HG03159 (cell line): ENCODE measurements at regions not wholly inside any gene's neighbourhood (a gene's known extent, or its start where the extent isn't known, plus 50 kb on each side); places are given as distances from the start of the nearest gene placed in this dataset.
A peak's percentile ranks its signal among the peaks of the same experiment; 100 is the strongest.
"Not testable (repeated sequence)": the region's sequence is repeated elsewhere in the genome, so short reads cannot be mapped to it uniquely, and the experiment has no call there.

Experiments
- ATAC-seq: cut with Tn5 transposase; IDR thresholded peaks from one replicate; pipeline ENCODE4 v1.9.1; 2021; ENCODE audit warnings: mild to moderate bottlenecking, moderate library complexity; ENCODE audit not compliant: unreplicated experiment

DNA sequence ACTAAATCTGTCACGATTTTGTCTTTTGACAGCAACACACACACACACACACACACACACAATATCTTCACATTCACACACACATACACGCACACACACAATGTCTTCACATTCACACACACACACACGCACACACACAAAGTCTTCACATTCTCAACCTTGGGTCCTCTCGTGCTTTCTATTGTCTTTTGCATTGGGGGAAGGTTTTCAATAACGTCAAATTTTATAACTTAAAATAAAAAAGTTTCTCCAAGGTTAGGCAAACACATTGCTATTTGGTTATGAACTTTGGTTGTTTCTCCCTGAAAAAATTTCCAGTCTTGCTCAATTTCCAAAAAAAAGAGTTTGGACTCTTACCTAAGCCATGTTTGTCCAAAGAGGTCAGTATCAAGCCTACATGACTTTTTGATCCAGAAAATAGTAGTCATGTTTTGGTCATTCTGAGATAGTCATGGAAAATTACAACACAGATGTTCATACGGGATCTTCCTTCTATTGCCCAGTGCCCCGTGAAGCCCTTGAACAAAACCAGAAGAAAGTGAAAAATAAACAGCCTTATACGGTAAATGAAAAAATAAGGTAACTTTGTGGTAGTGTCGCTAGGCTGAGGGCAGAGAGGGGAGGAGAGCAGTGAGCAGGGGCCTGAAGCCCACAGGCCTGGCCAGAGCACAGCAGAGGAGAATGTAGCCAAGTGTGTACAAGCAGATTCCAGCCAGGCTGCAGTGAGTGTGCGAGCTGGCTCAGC lies 542.8 kb upstream of the ID2 start:
- ATAC-seq, result no peak

DNA sequence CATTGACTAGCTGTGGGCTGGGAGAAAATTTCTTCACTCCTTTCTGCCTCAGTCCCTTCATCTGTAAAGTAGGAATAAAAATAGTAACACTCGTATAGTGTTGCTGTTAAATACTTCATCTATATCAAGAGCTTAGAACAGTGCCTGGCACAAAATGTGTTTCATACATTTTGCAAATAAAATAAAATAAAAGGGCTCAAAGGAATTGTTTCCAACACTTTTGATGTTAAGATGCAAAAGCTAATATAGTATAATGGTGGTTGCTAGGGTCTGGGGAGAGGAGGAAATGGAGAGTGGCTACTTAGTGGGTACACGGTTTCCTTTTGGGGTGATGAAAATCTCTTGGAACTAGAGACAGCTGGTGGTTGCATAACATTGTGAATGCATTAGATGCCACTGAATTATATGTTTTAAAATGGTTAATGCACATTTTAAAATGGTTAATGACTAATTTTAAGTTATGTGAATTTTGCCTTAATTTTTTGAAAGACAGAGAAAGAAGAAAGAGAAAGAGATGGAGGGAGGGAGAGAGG lies 542.1 kb upstream of the ID2 start:
- ATAC-seq, result no peak

DNA sequence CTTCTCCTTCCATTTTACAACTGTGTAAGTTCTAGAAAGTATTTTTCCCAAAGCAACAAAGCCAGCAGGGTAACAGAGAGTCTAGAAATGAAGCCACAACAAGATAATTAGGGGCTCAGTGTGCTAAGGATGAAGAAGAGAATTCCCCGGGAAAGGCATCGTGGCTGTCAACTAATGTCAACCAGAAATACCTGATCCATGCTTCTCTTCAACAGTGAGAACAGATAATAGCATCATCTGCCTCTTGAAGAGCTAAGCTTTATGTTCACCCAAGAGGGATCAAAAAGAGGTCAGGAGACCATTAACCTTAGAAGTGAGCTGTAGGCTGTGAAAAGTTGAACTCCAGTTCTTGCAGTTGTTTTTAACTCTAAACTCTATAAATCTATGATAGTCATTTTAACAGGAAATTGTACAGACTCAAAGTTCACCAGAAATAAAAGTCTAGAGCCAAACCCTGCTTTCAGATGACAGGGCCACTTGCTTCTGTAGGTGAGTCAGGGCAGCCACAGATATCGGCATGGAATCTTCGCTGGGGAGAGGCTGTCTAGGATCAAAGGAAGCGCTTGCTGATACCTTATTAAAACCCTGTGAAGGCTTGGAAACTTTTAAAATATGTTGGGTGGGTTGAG lies 540.7 kb upstream of the ID2 start:
- ATAC-seq, result no peak

DNA sequence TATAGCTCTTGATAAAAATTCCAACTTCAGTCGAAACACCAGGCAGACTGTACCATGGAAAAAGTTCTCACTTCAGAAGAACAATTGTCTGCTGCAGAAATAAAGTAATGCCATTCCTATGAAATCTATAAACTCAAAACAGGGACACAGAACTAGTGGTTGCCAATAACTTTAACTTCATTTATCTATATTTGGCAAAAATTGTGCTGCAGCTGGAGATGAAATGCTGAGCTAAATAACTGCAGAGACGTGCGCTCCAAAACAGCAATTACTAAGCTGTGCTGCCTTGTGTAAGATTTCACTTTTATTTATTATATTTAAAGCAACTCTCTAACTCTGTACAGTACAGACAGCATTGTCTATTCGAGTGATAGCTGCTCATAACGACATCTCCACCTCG lies 540.1 kb upstream of the ID2 start:
- no peak for ATAC-seq

DNA sequence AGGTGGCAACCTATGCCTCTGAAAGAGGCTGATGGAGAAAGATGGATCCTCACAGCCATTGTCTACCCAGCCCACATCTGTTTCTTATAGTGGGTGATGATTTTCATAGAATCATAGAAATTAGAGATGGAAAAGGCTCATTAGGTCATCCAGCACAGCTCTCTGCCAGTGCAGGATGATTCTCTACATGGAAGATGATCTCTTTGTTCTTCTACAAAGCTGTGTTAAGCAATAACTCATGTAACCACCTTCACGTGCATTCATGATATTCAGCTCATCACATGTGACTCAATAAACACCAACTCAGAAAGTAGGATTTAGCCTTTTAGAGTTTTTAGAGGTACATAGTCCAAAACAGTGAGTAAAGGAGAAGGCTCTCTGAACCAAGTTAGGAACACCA lies 539.4 kb upstream of the ID2 start:
- no peak for ATAC-seq

DNA sequence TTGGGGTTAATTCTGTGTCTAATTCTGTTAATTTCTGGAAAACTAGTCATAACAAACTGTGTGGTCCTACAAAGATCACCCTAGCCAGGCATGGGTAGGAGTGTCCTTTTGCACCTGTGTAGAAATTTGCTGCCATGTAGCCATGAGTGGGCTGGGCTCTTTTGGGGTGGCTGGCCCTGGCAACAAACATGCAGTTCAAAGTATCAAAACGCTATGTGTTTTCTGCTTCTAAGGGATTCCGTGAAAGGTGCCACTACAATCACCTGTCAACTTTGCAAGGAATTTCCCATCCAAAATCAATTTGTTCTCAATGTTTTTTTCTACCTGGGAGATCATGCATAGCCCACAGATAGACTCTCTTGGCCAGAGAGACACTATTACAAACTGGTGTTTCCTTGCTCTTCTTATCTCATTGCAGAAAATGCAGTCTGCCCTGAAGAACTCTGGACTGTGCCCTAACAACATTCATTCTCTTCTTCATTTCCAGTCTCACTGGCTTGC lies 537.7 kb upstream of the ID2 start:
- ATAC-seq, result no peak

DNA sequence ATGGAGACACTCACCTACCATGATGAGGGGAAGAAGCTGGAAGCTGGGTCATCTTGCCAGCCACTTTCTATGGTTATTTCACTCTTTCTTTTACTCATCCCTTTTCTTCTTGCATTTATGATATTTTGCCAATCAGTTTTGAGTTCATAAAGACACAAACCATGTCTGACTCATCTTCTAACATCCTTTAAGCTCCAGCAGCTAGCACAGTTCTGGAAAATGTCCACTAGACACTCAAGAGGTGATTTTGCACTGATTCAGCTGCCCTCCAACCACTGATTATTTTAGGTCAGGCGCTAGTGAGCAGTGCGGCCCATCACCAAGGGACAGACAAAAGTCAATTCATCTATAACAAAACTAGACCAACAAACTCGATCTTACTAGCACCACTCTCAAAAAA lies 537.1 kb upstream of the ID2 start:
- ATAC-seq, result no peak

DNA sequence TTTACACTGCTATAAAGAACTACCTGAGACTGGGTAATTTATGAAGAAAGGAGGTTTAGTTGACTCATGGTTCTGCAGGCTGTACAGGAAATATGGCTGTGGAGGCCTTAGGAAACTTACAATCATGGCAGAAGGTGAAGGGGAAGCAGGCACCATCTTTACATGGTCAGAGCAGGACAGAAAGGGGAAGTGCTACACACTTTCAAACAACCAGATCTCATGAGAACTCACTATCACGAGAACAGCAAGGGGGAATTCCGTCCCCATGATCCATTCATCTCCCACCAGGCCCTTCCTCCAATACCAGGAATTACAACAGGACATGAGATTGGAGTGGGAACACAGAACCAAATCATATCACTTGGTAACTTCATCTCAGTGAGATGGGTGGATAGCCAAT lies 536.5 kb upstream of the ID2 start:
- not testable (repeated sequence) for ATAC-seq

DNA sequence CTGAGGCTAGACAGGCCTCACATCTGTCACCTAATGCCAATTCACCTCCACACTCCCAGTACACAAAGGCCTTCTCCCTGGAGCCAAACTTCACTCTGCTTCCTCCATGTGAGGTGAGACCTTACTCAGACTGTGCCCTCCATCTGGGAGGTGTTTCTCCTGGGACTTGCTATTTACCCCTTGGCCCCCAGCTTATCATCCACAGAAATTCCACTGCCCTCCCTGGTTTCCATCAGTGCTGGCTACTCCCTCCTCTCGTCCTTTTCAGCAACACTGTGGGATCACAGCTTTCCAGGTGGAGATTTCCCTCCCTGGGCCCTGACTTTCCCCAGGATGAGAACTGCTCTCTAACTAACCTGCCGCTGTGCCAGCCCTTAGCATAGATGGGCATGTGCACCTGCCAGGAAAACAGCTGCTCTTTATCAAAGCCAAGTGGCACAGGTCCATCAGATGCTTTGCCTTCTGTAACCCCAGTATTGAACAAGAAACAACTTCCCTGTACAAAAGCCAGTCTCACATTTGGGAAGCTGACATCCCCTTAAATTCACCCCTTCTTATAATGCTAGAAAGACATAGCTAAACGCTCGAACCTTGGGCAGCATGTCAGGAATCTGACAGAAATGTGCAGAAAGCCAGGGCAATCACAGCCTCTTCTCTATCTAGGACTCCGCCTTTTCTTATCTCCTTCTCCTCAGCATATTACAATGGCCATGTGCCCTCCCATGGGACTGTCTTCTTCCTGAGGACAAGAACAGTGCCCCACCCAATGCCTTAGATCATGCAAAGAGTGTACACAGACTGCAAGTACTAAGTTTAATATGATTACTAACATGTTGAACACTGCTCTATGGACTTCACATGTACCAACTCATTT lies 535.5 kb upstream of the ID2 start:
- ATAC-seq, result no peak

DNA sequence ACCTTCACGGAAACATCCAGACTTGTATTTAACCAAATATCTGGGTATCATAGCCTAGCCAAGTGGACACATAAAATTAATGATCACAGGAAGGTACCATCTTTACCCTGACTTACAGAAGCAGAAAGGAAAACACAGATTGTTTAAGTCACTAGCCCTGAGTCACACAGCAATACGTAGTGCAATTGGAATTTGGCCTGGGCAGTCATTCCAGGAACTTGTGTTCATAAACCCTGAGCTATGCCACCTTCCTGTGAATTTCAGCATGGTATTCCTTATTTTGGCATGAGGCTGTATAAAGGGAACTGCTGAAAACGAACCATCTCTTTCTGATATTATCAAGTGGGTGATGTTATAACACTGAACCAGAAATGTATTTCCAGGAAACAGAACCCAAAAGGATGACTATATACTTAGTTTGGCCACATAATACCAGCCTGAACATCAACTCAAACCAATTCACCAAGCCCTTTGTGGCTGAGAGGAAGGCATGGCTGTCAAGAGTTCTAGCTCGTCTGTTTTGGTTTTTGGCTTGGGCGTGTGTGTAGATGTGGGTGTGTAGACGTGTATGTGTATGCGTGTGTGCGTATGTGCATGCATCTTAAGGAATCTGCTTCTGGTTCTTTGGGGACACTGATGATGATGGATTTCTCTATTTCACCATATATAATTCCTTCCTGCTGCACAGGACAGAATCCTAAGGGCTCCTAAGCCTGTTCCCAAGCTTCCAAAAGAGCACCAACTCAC lies 533.4 kb upstream of the ID2 start:
- no peak for ATAC-seq

DNA sequence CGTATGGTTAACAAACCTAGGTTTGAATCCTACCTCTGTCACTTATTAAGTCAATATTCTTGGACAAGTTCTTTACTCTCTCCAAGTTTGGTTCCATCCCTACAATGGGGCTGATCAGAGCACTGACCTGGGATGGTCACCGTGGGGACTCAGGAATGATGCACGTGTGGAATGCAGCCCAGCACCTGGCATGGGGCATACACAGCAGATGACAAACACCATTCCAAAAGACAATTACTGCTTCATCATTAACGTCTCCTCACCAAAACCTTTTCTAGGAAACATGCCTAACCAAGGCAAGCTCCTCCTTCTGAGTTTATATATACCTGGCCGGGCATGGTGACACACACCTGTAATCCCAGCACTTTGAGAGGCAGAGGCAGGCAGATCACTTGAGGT lies 532.9 kb upstream of the ID2 start:
- ATAC-seq, result no peak

DNA sequence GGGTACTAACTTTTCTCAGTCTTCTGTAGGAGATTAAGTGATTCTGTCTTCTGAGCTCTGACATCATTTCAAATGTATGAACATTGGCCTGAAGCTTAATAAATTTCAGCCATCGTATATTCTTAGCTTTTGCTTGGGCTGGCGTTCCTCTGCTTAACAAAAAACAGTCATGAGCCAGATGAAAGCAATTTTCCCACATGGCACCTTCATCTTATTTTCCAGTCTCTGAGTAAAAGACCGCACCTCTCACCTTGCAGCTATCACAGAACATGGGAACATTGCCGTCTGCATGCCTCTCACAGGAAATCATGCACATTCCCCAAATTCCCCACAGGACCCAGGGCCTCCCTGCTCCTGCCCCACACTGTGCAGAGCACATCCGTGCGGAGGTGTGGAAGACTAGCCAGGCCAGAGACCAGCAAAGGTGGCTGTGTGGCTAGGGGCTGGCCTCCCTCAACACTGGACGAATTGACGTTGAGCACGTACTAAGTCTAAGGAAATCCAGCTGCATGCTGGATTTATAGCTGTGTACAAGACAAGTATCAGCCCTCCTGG lies 531.8 kb upstream of the ID2 start:
- ATAC-seq, result no peak

DNA sequence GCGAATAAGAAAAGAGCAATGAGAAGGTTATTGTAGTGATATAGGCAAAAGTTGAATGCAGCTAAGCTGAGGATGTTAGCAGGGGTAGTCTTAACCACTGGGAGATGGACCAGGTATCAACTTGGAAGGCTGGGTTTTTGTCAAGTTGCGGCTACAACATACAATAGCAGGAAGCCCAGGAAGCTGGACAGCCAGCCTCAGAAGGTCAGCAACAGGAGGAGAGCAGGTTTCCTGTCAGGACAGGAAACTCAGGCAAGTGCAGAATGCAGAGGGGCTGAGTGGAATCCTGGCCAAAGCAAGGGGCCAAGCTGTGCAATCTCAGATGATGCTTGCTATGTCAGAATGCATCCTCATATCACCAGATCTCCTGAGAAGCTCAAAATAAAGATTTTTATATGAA lies 530.0 kb upstream of the ID2 start:
- ATAC-seq, result no peak

DNA sequence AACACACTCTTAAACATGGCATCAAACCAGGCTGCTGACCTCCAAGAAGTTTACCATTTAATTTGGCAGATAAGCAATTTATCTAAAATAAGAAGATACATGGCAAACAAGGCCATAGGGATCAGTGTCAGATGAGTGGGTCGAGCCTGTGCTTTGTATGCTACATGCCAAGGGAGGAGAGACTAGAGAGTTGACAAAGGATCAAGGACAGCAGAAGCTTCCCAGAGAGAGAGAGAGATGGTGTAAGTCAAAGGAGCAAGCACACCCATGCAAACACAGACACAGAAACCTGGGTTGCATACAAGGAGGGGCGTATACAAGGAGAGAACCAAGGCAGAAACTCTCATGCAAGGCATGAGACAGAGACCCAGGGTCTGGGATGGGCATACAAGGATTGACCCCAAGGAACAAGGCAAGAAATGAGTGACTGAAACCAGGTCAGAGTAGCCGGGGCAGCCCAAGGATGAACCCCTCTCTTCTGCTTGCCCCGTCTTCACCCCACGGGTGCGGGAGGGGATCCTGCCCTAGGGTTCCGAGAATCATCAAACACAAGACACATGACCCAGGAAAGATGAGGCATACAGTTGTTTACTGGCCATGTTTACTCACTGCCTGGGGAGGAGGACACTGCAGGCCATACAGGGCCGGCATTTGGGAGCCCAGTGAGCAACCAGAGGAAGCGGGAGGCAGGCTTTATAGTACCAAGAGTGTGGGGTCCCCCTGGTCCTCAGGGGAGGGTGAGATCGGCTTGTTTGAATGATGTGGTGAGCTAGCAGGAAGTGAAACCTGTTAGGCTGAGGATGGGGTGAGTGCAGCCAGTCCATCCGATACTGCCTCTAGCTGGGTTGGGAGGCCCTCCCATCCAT lies 529.2 kb upstream of the ID2 start:
- peak; percentile 99 for ATAC-seq

DNA sequence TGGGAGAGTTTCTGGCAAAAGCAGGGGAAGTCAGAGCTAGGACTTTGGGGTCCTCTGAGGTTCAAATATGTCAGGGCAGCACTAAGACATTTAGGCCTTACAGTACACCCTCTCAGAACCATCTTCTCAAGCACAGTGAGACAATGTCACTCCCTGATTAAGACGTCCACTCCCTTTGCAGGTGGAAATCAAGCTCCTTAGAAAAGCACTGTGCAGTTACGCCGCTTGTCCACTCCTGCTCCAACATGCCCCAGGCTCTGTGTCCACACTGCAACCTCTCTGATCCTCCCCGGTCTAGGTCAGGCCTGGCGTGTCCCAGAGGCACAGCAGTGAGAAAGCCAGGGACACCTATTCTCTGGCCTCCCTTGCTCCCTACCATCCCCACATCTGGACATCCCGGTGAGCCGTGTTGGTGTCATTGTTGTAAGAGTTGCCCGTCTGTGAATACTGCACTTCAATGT lies 528.6 kb upstream of the ID2 start:
- ATAC-seq, result peak; percentile 22

DNA sequence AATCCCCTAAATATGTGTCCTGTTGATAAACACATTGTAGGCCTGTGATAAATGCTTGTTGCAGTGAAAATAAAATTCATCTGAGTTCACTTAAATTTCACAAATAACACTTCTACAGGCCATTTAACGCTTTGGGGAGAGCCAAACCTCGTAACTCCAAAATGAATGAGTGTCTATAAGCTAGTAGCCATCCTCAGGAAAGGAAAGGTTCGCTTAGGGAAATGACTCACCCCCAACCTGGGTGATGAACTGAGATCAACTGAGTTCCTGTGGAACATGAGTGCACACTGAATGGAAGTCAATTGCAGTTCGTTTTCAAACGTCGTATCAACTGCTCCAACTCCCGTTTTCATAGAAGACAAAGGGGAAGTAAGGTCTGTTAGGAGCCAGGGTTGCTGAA lies 527.6 kb upstream of the ID2 start:
- ATAC-seq, result no peak

DNA sequence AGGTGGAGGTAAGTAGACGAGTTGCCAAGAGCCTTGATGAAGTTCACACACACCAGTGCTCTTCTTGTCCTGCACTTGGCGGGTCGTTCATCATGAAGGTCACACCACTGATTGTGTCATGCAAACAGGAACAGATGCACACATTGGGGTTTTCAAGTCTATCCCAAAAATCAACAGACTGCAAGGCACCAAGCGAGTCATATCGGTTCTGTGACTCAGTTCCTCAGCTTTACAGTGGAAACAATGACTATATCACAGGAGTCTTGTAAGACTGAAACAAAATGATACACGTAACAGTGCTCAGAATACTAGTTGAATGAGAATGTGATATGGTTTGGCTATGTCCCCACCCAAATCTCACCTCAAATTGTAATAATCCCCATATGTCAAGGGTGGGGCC lies 526.9 kb upstream of the ID2 start:
- ATAC-seq, result no peak

DNA sequence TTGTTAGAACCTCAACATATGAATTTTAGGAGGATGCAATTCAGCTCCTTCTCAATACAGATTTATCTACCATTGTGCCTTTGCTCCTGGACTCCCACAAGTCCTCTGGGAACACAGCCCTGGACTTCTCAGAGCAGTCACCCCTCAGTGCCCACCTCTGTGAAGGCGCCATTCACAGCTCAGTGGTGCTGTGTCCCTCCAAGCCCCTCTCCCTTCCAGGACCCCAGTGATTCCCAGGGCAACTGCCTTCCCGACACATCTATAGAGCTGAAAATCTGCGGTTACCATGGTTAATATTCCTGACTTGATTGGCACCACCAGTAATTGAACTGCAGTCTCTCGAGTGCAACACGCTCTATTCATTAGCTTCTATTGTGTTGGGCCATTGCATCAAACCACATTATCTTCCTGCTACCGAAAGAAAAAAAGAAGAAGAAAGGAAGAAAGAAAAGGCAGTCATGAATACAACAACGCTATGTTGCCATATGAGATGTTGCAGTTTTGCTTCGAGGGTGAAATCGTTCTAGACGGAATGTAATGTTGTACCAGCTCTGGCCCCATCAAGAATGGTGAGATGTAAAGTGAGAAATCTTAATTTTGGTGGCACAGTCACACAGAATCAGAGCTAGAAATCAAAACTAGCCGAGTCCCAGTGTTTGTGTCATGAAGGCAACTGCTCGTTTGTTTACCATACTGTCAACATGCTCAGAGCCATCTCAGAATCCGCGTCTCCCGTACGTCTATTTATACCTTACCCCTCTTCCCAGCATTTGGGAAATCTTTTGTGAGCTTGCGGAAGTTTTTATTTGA lies 524.0 kb upstream of the ID2 start:
- ATAC-seq, result no peak

DNA sequence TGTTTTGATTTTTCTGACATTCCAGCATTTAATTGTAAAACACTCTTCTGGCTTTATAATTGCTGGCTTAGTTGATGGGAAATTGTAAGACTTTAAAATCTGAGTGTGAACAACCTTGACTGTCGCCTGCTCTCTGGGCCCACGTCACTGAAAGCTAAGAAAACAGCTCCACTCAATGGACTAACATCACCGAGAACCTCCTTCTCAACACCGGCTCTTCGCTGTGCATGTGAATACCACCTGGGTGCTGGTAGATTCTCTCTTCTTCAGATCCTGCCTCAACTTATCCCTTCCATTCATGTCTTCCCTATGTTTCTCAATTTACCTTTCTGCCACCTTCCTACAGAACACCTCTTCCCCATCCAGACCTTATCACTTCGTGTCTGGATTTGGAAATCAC lies 523.1 kb upstream of the ID2 start:
- no peak for ATAC-seq
